ENCODE measurements at regions not wholly inside any gene's neighbourhood (a gene's known extent, or its start where the extent isn't known, plus 50 kb on each side); places are given as distances from the start of the nearest gene placed in this dataset.

DNA sequence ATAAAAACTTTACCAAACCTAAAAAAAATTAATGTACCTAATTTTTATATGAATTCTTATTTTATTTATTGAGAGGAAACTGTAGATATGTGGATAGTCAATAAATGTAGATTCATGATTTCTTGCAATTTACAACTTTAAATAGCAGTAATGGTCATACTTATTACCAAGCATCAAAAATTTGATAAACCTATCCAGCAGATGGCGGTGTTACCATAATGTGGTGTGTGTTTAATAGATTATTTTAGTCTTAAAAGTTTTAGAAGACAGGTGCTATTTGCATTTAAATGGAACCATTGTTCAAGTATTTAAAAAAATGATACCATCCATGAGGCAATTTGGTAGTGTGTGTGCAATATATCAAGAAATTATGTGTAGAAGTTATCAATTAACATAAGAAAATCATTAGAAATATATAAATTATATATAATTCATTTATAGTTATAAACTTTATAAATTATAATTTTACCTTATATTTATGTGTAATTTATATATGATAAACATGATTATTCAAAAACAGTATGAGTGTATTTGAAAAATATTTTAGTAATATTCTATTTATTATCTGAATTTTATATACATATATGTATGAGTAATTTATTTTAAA, 176.0 kb upstream of the BCHE start:
- peak in 1 of 3 donors; percentile 31 for DNase-seq
- intact Hi-C loops (cut with DNase I, micrococcal nuclease) = no loop called here
- Histone ChIP-seq H3K9me3 (no peaks in the 10 kb centered on the region), H3K4me3 (no peak overlapping the region), H3K36me3 (ENCODE audit: low read depth) (no peaks in the 10 kb centered on the region), H3K4me1 (ENCODE audit: low read depth) (no peaks in the 10 kb centered on the region)
- ATAC-seq = no peak
- TF ChIP-seq CTCF (IDR thresholded peaks at IDR 0.05) = no peak

DNA sequence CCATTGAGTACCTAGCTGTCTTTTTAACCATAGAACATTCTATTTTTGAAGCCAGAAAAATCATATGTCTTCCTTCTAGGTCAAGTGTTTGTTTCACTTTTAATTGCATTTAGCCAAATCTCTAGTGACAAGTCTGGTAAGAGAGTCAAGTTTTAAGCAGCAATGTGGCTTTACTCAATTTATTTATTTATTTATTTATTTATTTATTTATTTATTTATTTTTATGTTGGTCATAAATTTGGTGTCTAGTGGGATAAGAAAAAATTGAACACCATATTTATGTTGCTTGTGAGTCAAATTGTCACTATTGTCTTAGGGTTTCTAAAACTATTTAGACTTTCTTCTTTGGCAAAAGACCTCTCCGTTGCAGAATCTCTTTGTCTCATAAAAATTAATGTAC, 174.5 kb upstream of the BCHE start:
- intact Hi-C loops (cut with DNase I, micrococcal nuclease) = no loop called here
- TF ChIP-seq CTCF (IDR thresholded peaks at IDR 0.05) = no peak
- no peaks in the 10 kb centered on the region for H3K4me1 ChIP-seq (ENCODE audit: low read depth)
- no peaks in the 10 kb centered on the region for H3K9me3 ChIP-seq
- DNase-seq (no peak), ATAC-seq (no peak)
- no peaks in the 10 kb centered on the region for H3K36me3 ChIP-seq (ENCODE audit: low read depth)
- H3K4me3 ChIP-seq = no peak overlapping the region

GRCh38 chr3:166005126-166005525, 167.9 kb upstream of the BCHE start:
- no peak for TF ChIP-seq CTCF (IDR thresholded peaks at IDR 0.05)
- H3K4me1 ChIP-seq (ENCODE audit: low read depth) = no peaks in the 10 kb centered on the region
- H3K9me3 ChIP-seq = no peaks in the 10 kb centered on the region
- ATAC-seq (no peak), DNase-seq (no peak)
- intact Hi-C loops (cut with DNase I, micrococcal nuclease) = no loop called here
- H3K36me3 ChIP-seq (ENCODE audit: low read depth) = no peaks in the 10 kb centered on the region
- H3K4me3 ChIP-seq = no peak overlapping the region

GRCh38 chr3:165994293-165994692, 157.1 kb upstream of the BCHE start:
- no peak for TF ChIP-seq CTCF (IDR thresholded peaks at IDR 0.05)
- no peaks in the 10 kb centered on the region for H3K36me3 ChIP-seq (ENCODE audit: low read depth)
- DNase-seq = no peak
- intact Hi-C loops (cut with DNase I, micrococcal nuclease) = no loop called here
- H3K9me3 ChIP-seq = no peaks in the 10 kb centered on the region
- no peaks in the 10 kb centered on the region for H3K4me1 ChIP-seq (ENCODE audit: low read depth)
- no peak overlapping the region for H3K4me3 ChIP-seq
- ATAC-seq = no peak

GRCh38 chr3:165984589-165984988, 147.4 kb upstream of the BCHE start:
- TF ChIP-seq CTCF (IDR thresholded peaks at IDR 0.05) = no peak
- DNase-seq (no peak), ATAC-seq (no peak)
- no peak overlapping the region for H3K4me3 ChIP-seq
- no peaks in the 10 kb centered on the region for H3K36me3 ChIP-seq (ENCODE audit: low read depth)
- H3K4me1 ChIP-seq (ENCODE audit: low read depth) = no peaks in the 10 kb centered on the region
- intact Hi-C loops (cut with DNase I, micrococcal nuclease) = no loop called here
- H3K9me3 ChIP-seq = peaks cover 4% of the 10 kb centered on the region

- Histone ChIP-seq H3K4me3 (no peak overlapping the region), H3K36me3 (ENCODE audit: low read depth) (no peaks in the 10 kb centered on the region), H3K9me3 (peaks cover 4% of the 10 kb centered on the region), H3K4me1 (ENCODE audit: low read depth) (no peaks in the 10 kb centered on the region)
- ATAC-seq (no peak), DNase-seq (no peak)
- intact Hi-C loops (cut with DNase I, micrococcal nuclease) = no loop called here
- no peak for TF ChIP-seq CTCF (IDR thresholded peaks at IDR 0.05)
These were observed 146.1 kb upstream of the BCHE start for GRCh38 chr3:165983284-165983683.
